GM18873 (cell line): ENCODE measurements at regions not wholly inside any gene's neighbourhood (a gene's known extent, or its start where the extent isn't known, plus 50 kb on each side); places are given as distances from the start of the nearest gene placed in this dataset.
"Not testable (repeated sequence)": the region's sequence is repeated elsewhere in the genome, so short reads cannot be mapped to it uniquely, and the experiment has no call there.

ENCODE experiments used
- ATAC-seq: cut with Tn5 transposase; IDR thresholded peaks from one replicate; pipeline ENCODE4 v1.9.1; 2021; ENCODE audit warnings: mild to moderate bottlenecking, moderate library complexity, moderate number of reproducible peaks; ENCODE audit not compliant: unreplicated experiment, low FRiP score

GRCh38 chrX:46235778-46236177, 309.4 kb downstream of the ZNF674 start:
- ATAC-seq, result no peak

GRCh38 chrX:46234775-46235174, 310.4 kb downstream of the ZNF674 start:
- no peak for ATAC-seq

- ATAC-seq, result no peak
Measured at GRCh38 chrX:46228389-46228788, 316.8 kb downstream of the ZNF674 start.

- ATAC-seq, result no peak
Measured at GRCh38 chrX:46226422-46226821, 318.8 kb downstream of the ZNF674 start.

GRCh38 chrX:46223499-46223898, 321.7 kb downstream of the ZNF674 start:
- ATAC-seq, result not testable (repeated sequence)

GRCh38 chrX:46220822-46221221, 324.4 kb downstream of the ZNF674 start:
- ATAC-seq, result no peak

GRCh38 chrX:46218373-46218772, 326.8 kb downstream of the ZNF674 start:
- no peak for ATAC-seq

- ATAC-seq, result no peak
Measured at GRCh38 chrX:46216406-46216805, 328.8 kb downstream of the ZNF674 start.

- no peak for ATAC-seq
Measured at GRCh38 chrX:46211079-46211478, 334.1 kb downstream of the ZNF674 start.

- ATAC-seq, result no peak
Measured at GRCh38 chrX:46209768-46210167, 335.5 kb downstream of the ZNF674 start.

GRCh38 chrX:46209037-46209436, 336.2 kb downstream of the ZNF674 start:
- ATAC-seq, result no peak

- no peak for ATAC-seq
Measured at GRCh38 chrX:46208225-46208854, 336.9 kb downstream of the ZNF674 start.

- ATAC-seq, result no peak
Measured at GRCh38 chrX:46204721-46205422, 340.3 kb downstream of the ZNF674 start.

- ATAC-seq, result no peak
Measured at GRCh38 chrX:46202733-46203514, 342.3 kb downstream of the ZNF674 start.

GRCh38 chrX:46200413-46200812, 344.8 kb downstream of the ZNF674 start:
- ATAC-seq, result no peak

- no peak for ATAC-seq
Measured at GRCh38 chrX:46198858-46199257, 346.4 kb downstream of the ZNF674 start.

GRCh38 chrX:46186811-46187106, 358.5 kb downstream of the ZNF674 start:
- not testable (repeated sequence) for ATAC-seq

GRCh38 chrX:46185923-46186810, 359.1 kb downstream of the ZNF674 start:
- ATAC-seq, result no peak

GRCh38 chrX:46184749-46185148, 360.5 kb downstream of the ZNF674 start:
- ATAC-seq, result no peak

GRCh38 chrX:46180258-46180687, 364.9 kb downstream of the ZNF674 start:
- peak; percentile 55 for ATAC-seq

GRCh38 chrX:46179748-46180147, 365.5 kb downstream of the ZNF674 start:
- no peak for ATAC-seq
